ENCODE measurements at regions not wholly inside any gene's neighbourhood (a gene's known extent, or its start where the extent isn't known, plus 50 kb on each side); places are given as distances from the start of the nearest gene placed in this dataset.

GRCh38 chr9:89866701-89867100 lies 261.9 kb downstream of the GADD45G start:
- no peaks in the 10 kb centered on the region for H3K4me1 ChIP-seq (ENCODE audit: control insufficient read depth, insufficient read depth, low read length)
- no peaks in the 10 kb centered on the region for H3K36me3 ChIP-seq (ENCODE audit: control insufficient read depth, insufficient read depth, low read length)
- no peak overlapping the region for H3K4me3 ChIP-seq (ENCODE audit: low read length)
- DNase-seq (ENCODE audit: low read depth, low spot score): no peak
- no peaks in the 10 kb centered on the region for H3K27me3 ChIP-seq (ENCODE audit: control insufficient read depth, insufficient read depth, low read length)
- no CpG with 5 or more reads among the region's 3 CpGs for WGBS (ENCODE audit: insufficient coverage, insufficient read length)
- H3K9me3 ChIP-seq (ENCODE audit: control insufficient read depth, insufficient read depth, low read length): no peaks in the 10 kb centered on the region
- no peak overlapping the region for H3K27ac ChIP-seq (ENCODE audit: low read length)

GRCh38 chr9:89868100-89868499 lies 263.3 kb downstream of the GADD45G start:
- Histone ChIP-seq H3K36me3 (ENCODE audit: control insufficient read depth, insufficient read depth, low read length) (no peaks in the 10 kb centered on the region), H3K27me3 (ENCODE audit: control insufficient read depth, insufficient read depth, low read length) (no peaks in the 10 kb centered on the region), H3K9me3 (ENCODE audit: control insufficient read depth, insufficient read depth, low read length) (no peaks in the 10 kb centered on the region), H3K4me3 (ENCODE audit: low read length) (no peak overlapping the region), H3K27ac (ENCODE audit: low read length) (no peak overlapping the region), H3K4me1 (ENCODE audit: control insufficient read depth, insufficient read depth, low read length) (no peaks in the 10 kb centered on the region)
- no peak for DNase-seq (ENCODE audit: low read depth, low spot score)
- WGBS (ENCODE audit: insufficient coverage, insufficient read length): no CpG with 5 or more reads among the region's 4 CpGs

- DNase-seq (ENCODE audit: low read depth, low spot score): no peak
- H3K4me1 ChIP-seq (ENCODE audit: control insufficient read depth, insufficient read depth, low read length): no peaks in the 10 kb centered on the region
- WGBS (ENCODE audit: insufficient coverage, insufficient read length): no CpG with 5 or more reads among the region's 7 CpGs
- no peak overlapping the region for H3K27ac ChIP-seq (ENCODE audit: low read length)
- no peaks in the 10 kb centered on the region for H3K36me3 ChIP-seq (ENCODE audit: control insufficient read depth, insufficient read depth, low read length)
- no peaks in the 10 kb centered on the region for H3K27me3 ChIP-seq (ENCODE audit: control insufficient read depth, insufficient read depth, low read length)
- no peaks in the 10 kb centered on the region for H3K9me3 ChIP-seq (ENCODE audit: control insufficient read depth, insufficient read depth, low read length)
- H3K4me3 ChIP-seq (ENCODE audit: low read length): no peak overlapping the region
Measured at GRCh38 chr9:89869793-89870580, 265.2 kb downstream of the GADD45G start.

- no peaks in the 10 kb centered on the region for H3K9me3 ChIP-seq (ENCODE audit: control insufficient read depth, insufficient read depth, low read length)
- WGBS (ENCODE audit: insufficient coverage, insufficient read length): no CpG with 5 or more reads among the region's 5 CpGs
- no peak overlapping the region for H3K4me3 ChIP-seq (ENCODE audit: low read length)
- H3K4me1 ChIP-seq (ENCODE audit: control insufficient read depth, insufficient read depth, low read length): no peaks in the 10 kb centered on the region; the same call in 1 of the 2 replicates
- no peak for DNase-seq (ENCODE audit: low read depth, low spot score)
- H3K27me3 ChIP-seq (ENCODE audit: control insufficient read depth, insufficient read depth, low read length): no peaks in the 10 kb centered on the region
- H3K36me3 ChIP-seq (ENCODE audit: control insufficient read depth, insufficient read depth, low read length): no peaks in the 10 kb centered on the region
- no peak overlapping the region for H3K27ac ChIP-seq (ENCODE audit: low read length)
Measured at GRCh38 chr9:89871871-89872331, 267.1 kb downstream of the GADD45G start.

- no CpG with 5 or more reads among the region's 9 CpGs for WGBS (ENCODE audit: insufficient coverage, insufficient read length)
- Histone ChIP-seq H3K36me3 (ENCODE audit: control insufficient read depth, insufficient read depth, low read length) (no peaks in the 10 kb centered on the region), H3K27ac (ENCODE audit: low read length) (no peak overlapping the region)
Measured at GRCh38 chr9:89872426-89872912, 267.7 kb downstream of the GADD45G start.

GRCh38 chr9:89872913-89873707 lies 268.3 kb downstream of the GADD45G start:
- WGBS (ENCODE audit: insufficient coverage, insufficient read length): no CpG with 5 or more reads among the region's 11 CpGs

More at GRCh38 chr9:89872426-89872912, 267.7 kb downstream of the GADD45G start:
- no peak for DNase-seq (ENCODE audit: low read depth, low spot score)
- no peak overlapping the region for H3K4me3 ChIP-seq (ENCODE audit: low read length)
- no peaks in the 10 kb centered on the region; the same call in 1 of the 2 replicates for H3K4me1 ChIP-seq (ENCODE audit: control insufficient read depth, insufficient read depth, low read length)
- H3K9me3 ChIP-seq (ENCODE audit: control insufficient read depth, insufficient read depth, low read length): no peaks in the 10 kb centered on the region
- H3K27me3 ChIP-seq (ENCODE audit: control insufficient read depth, insufficient read depth, low read length): no peaks in the 10 kb centered on the region

GRCh38 chr9:89873801-89874200 lies 269.0 kb downstream of the GADD45G start:
- DNase-seq (ENCODE audit: low read depth, low spot score): no peak
- Histone ChIP-seq H3K27me3 (ENCODE audit: control insufficient read depth, insufficient read depth, low read length) (no peaks in the 10 kb centered on the region), H3K36me3 (ENCODE audit: control insufficient read depth, insufficient read depth, low read length) (no peaks in the 10 kb centered on the region), H3K27ac (ENCODE audit: low read length) (no peak overlapping the region), H3K4me1 (ENCODE audit: control insufficient read depth, insufficient read depth, low read length) (no peaks in the 10 kb centered on the region; the same call in 1 of the 2 replicates), H3K9me3 (ENCODE audit: control insufficient read depth, insufficient read depth, low read length) (no peaks in the 10 kb centered on the region), H3K4me3 (ENCODE audit: low read length) (no peak overlapping the region)
- WGBS (ENCODE audit: insufficient coverage, insufficient read length): no CpG with 5 or more reads among the region's 8 CpGs

More at GRCh38 chr9:89872913-89873707, 268.3 kb downstream of the GADD45G start:
- Histone ChIP-seq H3K36me3 (ENCODE audit: control insufficient read depth, insufficient read depth, low read length) (no peaks in the 10 kb centered on the region), H3K9me3 (ENCODE audit: control insufficient read depth, insufficient read depth, low read length) (no peaks in the 10 kb centered on the region), H3K4me3 (ENCODE audit: low read length) (no peak overlapping the region), H3K27me3 (ENCODE audit: control insufficient read depth, insufficient read depth, low read length) (no peaks in the 10 kb centered on the region), H3K27ac (ENCODE audit: low read length) (no peak overlapping the region), H3K4me1 (ENCODE audit: control insufficient read depth, insufficient read depth, low read length) (no peaks in the 10 kb centered on the region; the same call in 1 of the 2 replicates)
- DNase-seq (ENCODE audit: low read depth, low spot score): no peak

GRCh38 chr9:89874351-89875321 lies 269.8 kb downstream of the GADD45G start:
- Histone ChIP-seq H3K4me1 (ENCODE audit: control insufficient read depth, insufficient read depth, low read length) (no peaks in the 10 kb centered on the region; the same call in 1 of the 2 replicates), H3K4me3 (ENCODE audit: low read length) (no peak overlapping the region), H3K27me3 (ENCODE audit: control insufficient read depth, insufficient read depth, low read length) (no peaks in the 10 kb centered on the region), H3K36me3 (ENCODE audit: control insufficient read depth, insufficient read depth, low read length) (no peaks in the 10 kb centered on the region), H3K9me3 (ENCODE audit: control insufficient read depth, insufficient read depth, low read length) (no peaks in the 10 kb centered on the region), H3K27ac (ENCODE audit: low read length) (no peak overlapping the region)
- no CpG with 5 or more reads among the region's 18 CpGs for WGBS (ENCODE audit: insufficient coverage, insufficient read length)
- DNase-seq (ENCODE audit: low read depth, low spot score): no peak

- DNase-seq (ENCODE audit: low read depth, low spot score): no peak
- no CpG with 5 or more reads among the region's 18 CpGs for WGBS (ENCODE audit: insufficient coverage, insufficient read length)
- no peak overlapping the region for H3K27ac ChIP-seq (ENCODE audit: low read length)
- H3K36me3 ChIP-seq (ENCODE audit: control insufficient read depth, insufficient read depth, low read length): no peaks in the 10 kb centered on the region
- H3K4me1 ChIP-seq (ENCODE audit: control insufficient read depth, insufficient read depth, low read length): no peaks in the 10 kb centered on the region; the same call in 1 of the 2 replicates
- H3K4me3 ChIP-seq (ENCODE audit: low read length): no peak overlapping the region
- no peaks in the 10 kb centered on the region for H3K9me3 ChIP-seq (ENCODE audit: control insufficient read depth, insufficient read depth, low read length)
- H3K27me3 ChIP-seq (ENCODE audit: control insufficient read depth, insufficient read depth, low read length): no peaks in the 10 kb centered on the region
Measured at GRCh38 chr9:89877051-89878002, 272.5 kb downstream of the GADD45G start.
